Mucosa of stomach (tissue), 1 donor: ENCODE measurements at regions not wholly inside any gene's neighbourhood (a gene's known extent, or its start where the extent isn't known, plus 50 kb on each side); places are given as distances from the start of the nearest gene placed in this dataset.

Experiments
- H3K27me3 ChIP-seq: one replicate; pipeline ENCODE4 v1.7.0; 2013; ENCODE audit warnings: mild to moderate bottlenecking, low read length; ENCODE audit not compliant: control insufficient read depth, insufficient read depth
- H3K36me3 ChIP-seq: one replicate; pipeline ENCODE4 v1.7.0; 2013; ENCODE audit warnings: low read length; ENCODE audit not compliant: control insufficient read depth, insufficient read depth
- H3K4me1 ChIP-seq: one replicate; pipeline ENCODE4 v1.7.0; 2013; ENCODE audit warnings: mild to moderate bottlenecking, low read length; ENCODE audit not compliant: control insufficient read depth, insufficient read depth
- H3K4me3 ChIP-seq: one replicate; pipeline ENCODE4 v1.7.0; 2013; ENCODE audit warnings: low read length
- H3K9ac ChIP-seq: one replicate; pipeline ENCODE4 v1.7.0; 2013; ENCODE audit warnings: mild to moderate bottlenecking, low read length, moderate library complexity
- H3K9me3 ChIP-seq: one replicate; pipeline ENCODE4 v1.7.0; 2013; ENCODE audit warnings: mild to moderate bottlenecking, low read length, moderate library complexity; ENCODE audit not compliant: control insufficient read depth
- donor health status: Pancreatic carcinoma.

- no peaks in the 10 kb centered on the region for H3K9me3 ChIP-seq
- no peaks in the 10 kb centered on the region for H3K27me3 ChIP-seq
- no peaks in the 10 kb centered on the region for H3K4me1 ChIP-seq
- no peaks in the 10 kb centered on the region for H3K36me3 ChIP-seq
- no peak overlapping the region for H3K9ac ChIP-seq
- no peak overlapping the region for H3K4me3 ChIP-seq
Observed at GRCh38 chr2:66926594-66927112, 470.5 kb upstream of the ETAA1 start.

GRCh38 chr2:66929632-66930338 lies 467.3 kb upstream of the ETAA1 start:
- no peaks in the 10 kb centered on the region for H3K9me3 ChIP-seq
- H3K36me3 ChIP-seq: no peaks in the 10 kb centered on the region
- H3K4me1 ChIP-seq: no peaks in the 10 kb centered on the region
- no peaks in the 10 kb centered on the region for H3K27me3 ChIP-seq
- H3K4me3 ChIP-seq: no peak overlapping the region
- no peak overlapping the region for H3K9ac ChIP-seq

GRCh38 chr2:66930339-66931220 lies 466.6 kb upstream of the ETAA1 start:
- Histone ChIP-seq H3K27me3 (no peaks in the 10 kb centered on the region), H3K4me3 (no peak overlapping the region), H3K36me3 (no peaks in the 10 kb centered on the region), H3K9me3 (no peaks in the 10 kb centered on the region), H3K9ac (no peak overlapping the region), H3K4me1 (no peaks in the 10 kb centered on the region)

GRCh38 chr2:66938471-66938967 lies 458.6 kb upstream of the ETAA1 start:
- no peak overlapping the region for H3K4me3 ChIP-seq
- no peaks in the 10 kb centered on the region for H3K9me3 ChIP-seq
- H3K4me1 ChIP-seq: no peaks in the 10 kb centered on the region
- H3K27me3 ChIP-seq: no peaks in the 10 kb centered on the region
- no peaks in the 10 kb centered on the region for H3K36me3 ChIP-seq
- no peak overlapping the region for H3K9ac ChIP-seq

- no peak overlapping the region for H3K9ac ChIP-seq
- no peaks in the 10 kb centered on the region for H3K4me1 ChIP-seq
- no peak overlapping the region for H3K4me3 ChIP-seq
- no peaks in the 10 kb centered on the region for H3K36me3 ChIP-seq
- H3K27me3 ChIP-seq: no peaks in the 10 kb centered on the region
- H3K9me3 ChIP-seq: no peaks in the 10 kb centered on the region
Observed at GRCh38 chr2:66940080-66940479, 457.1 kb upstream of the ETAA1 start.

- Histone ChIP-seq H3K36me3 (no peaks in the 10 kb centered on the region), H3K9me3 (no peaks in the 10 kb centered on the region), H3K4me1 (no peaks in the 10 kb centered on the region), H3K9ac (no peak overlapping the region), H3K4me3 (no peak overlapping the region), H3K27me3 (no peaks in the 10 kb centered on the region)
Observed at GRCh38 chr2:66948234-66948633, 448.9 kb upstream of the ETAA1 start.

GRCh38 chr2:66957198-66957597 lies 439.9 kb upstream of the ETAA1 start:
- no peaks in the 10 kb centered on the region for H3K4me1 ChIP-seq
- H3K9me3 ChIP-seq: no peaks in the 10 kb centered on the region
- H3K36me3 ChIP-seq: no peaks in the 10 kb centered on the region
- H3K9ac ChIP-seq: no peak overlapping the region
- no peak overlapping the region for H3K4me3 ChIP-seq
- H3K27me3 ChIP-seq: no peaks in the 10 kb centered on the region

GRCh38 chr2:66957677-66958076 lies 439.5 kb upstream of the ETAA1 start:
- H3K9me3 ChIP-seq: no peaks in the 10 kb centered on the region
- H3K27me3 ChIP-seq: no peaks in the 10 kb centered on the region
- no peak overlapping the region for H3K9ac ChIP-seq
- no peaks in the 10 kb centered on the region for H3K4me1 ChIP-seq
- no peak overlapping the region for H3K4me3 ChIP-seq
- H3K36me3 ChIP-seq: no peaks in the 10 kb centered on the region

GRCh38 chr2:66960161-66960560 lies 437.0 kb upstream of the ETAA1 start:
- H3K4me3 ChIP-seq: no peak overlapping the region
- no peaks in the 10 kb centered on the region for H3K36me3 ChIP-seq
- H3K9ac ChIP-seq: no peak overlapping the region
- no peaks in the 10 kb centered on the region for H3K27me3 ChIP-seq
- H3K4me1 ChIP-seq: no peaks in the 10 kb centered on the region
- no peaks in the 10 kb centered on the region for H3K9me3 ChIP-seq

- no peak overlapping the region for H3K4me3 ChIP-seq
- H3K9ac ChIP-seq: no peak overlapping the region
- no peaks in the 10 kb centered on the region for H3K36me3 ChIP-seq
- no peaks in the 10 kb centered on the region for H3K9me3 ChIP-seq
- no peaks in the 10 kb centered on the region for H3K27me3 ChIP-seq
- H3K4me1 ChIP-seq: peaks cover 5% of the 10 kb centered on the region
Observed at GRCh38 chr2:66962716-66963115, 434.4 kb upstream of the ETAA1 start.

GRCh38 chr2:66966631-66967030 lies 430.5 kb upstream of the ETAA1 start:
- Histone ChIP-seq H3K4me3 (no peak overlapping the region), H3K27me3 (no peaks in the 10 kb centered on the region), H3K9ac (no peak overlapping the region), H3K4me1 (peaks cover 5% of the 10 kb centered on the region), H3K9me3 (no peaks in the 10 kb centered on the region), H3K36me3 (no peaks in the 10 kb centered on the region)

GRCh38 chr2:66968946-66969345 lies 428.2 kb upstream of the ETAA1 start:
- Histone ChIP-seq H3K36me3 (no peaks in the 10 kb centered on the region), H3K4me3 (no peak overlapping the region), H3K9me3 (no peaks in the 10 kb centered on the region), H3K4me1 (peaks cover 5% of the 10 kb centered on the region), H3K27me3 (no peaks in the 10 kb centered on the region), H3K9ac (no peak overlapping the region)
